Astrocyte of the cerebellum (primary cell): ENCODE measurements at regions not wholly inside any gene's neighbourhood (a gene's known extent, or its start where the extent isn't known, plus 50 kb on each side); places are given as distances from the start of the nearest gene placed in this dataset.

Experiments
- DNase-seq: peaks from one replicate; pipeline ENCODE4 v3.0.0-alpha.2; 2011; ENCODE audit warnings: low read depth
- H3K4me3 ChIP-seq: 2 replicates; pipeline ENCODE4 v1.5.1; 2011; ENCODE audit warnings: mild to moderate bottlenecking, low read depth, low read length, moderate library complexity
- CTCF ChIP-seq: IDR thresholded peaks from 2 replicates; pipeline ENCODE4 v1.5.1; 2012; ENCODE audit warnings: low read length, low read depth, moderate library complexity, mild to moderate bottlenecking; ENCODE audit errors: missing control alignments
- in situ Hi-C: cut with HindIII; loops from 2 replicates; pipeline ENCODE4 v1.10.0; 2017; ENCODE audit warnings: low sequenced_read_pairs

DNA sequence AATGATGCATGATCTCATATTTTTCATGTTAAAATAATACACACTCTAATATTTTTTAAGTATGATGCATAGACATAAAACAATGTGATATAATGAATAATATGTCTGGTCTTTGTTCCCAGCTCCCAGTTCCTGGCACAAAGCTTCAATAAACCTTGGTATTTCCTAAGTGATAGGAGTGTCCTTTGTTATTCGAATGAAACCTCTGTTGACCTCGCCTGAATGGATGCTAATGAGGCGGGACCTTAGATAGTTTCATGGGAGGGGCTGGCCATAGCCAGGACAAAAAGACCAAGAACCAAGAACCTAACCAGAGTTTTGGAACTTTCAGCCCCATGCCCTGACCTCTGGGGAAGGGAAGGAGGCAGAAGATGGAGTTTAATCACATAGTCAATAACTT, 257.7 kb upstream of the COPS8 start:
- no peak for DNase-seq
- in situ Hi-C loops = no loop called here
- H3K4me3 ChIP-seq = no peak overlapping the region
- TF ChIP-seq CTCF = no peak

DNA sequence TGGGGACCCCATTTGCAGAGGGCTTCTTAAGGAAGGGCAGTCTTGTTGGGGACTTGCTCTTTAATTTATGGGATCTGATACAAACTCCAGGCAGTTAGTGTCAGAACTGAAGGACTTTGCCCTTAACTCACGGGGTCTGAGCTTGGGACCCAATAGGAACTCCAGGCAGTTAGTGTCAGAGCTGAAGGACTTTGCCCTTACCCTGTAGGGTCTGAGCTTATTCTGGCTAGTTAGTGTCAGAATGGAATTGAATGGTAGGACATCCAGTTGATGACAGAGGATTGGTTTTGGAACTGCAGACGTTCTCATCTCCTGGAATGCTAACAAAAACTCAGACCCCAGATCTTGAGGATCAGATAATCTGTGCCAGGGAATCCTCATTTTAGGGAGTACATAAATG, 256.9 kb upstream of the COPS8 start:
- in situ Hi-C loops = no loop called here
- no peak for DNase-seq
- TF ChIP-seq CTCF = no peak
- H3K4me3 ChIP-seq = no peak overlapping the region

GRCh38 chr2:236830926-236831325, 254.8 kb upstream of the COPS8 start:
- DNase-seq = no peak
- no peak for TF ChIP-seq CTCF
- in situ Hi-C loops = loop anchor here (5.0 kb wide), 1 partner anchor 36 kb away; no protein-coding TSS in a partner anchor
- no peak overlapping the region for H3K4me3 ChIP-seq

DNA sequence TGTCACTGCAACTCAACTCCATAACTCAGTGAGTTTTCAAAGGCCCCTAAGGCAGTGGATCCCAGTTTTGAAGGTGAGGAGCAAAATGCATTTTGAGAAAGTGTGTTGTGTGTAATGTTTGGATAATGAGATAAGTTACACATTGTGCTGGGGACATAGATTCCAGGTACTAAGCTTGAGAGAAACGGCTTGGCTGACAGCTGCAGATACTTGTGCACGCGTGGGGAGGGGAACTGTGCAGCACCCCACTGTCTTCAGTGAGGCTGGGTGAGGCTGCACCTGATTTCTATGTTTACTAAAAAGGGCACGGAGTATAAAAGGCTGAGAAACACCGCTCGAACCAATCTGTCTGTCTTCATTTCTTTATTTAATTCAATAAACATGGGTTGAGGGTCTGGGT, 254.0 kb upstream of the COPS8 start:
- no peak overlapping the region for H3K4me3 ChIP-seq
- TF ChIP-seq CTCF = no peak
- DNase-seq = no peak
- in situ Hi-C loops = loop anchor here (5.0 kb wide), 1 partner anchor 36 kb away; no protein-coding TSS in a partner anchor

DNA sequence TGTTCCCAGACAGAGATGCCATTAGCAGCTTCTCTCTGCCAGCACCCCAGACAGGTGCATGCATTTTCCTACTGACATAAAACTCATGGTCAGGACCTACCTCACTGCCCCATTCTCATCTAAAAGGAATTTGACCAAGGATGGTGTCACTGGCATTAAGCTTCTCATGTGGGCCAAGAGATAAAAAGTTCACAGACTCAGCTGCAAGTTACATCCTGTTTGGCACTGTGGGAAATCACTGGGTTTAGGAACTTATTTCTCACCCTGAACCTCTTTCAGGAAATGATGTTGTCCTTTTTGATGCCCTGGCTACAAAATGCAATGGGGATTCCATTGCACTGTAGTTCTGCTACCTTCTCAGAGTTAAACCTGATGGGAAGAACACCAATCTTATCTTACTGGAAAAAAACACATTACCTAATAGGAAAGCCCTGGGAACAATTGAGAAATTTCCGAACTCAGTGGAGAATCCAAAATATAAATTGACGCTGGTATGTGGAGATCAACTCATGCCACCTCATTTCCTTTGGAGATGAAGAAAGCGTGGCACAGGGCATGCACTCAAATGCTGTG, 252.1 kb upstream of the COPS8 start:
- in situ Hi-C loops = loop anchor here (5.0 kb wide), 1 partner anchor 34 kb away; no protein-coding TSS in a partner anchor
- no peak overlapping the region for H3K4me3 ChIP-seq
- DNase-seq = no peak
- no peak for TF ChIP-seq CTCF

GRCh38 chr2:236834284-236834683, 251.4 kb upstream of the COPS8 start:
- in situ Hi-C loops = loop anchor here (5.0 kb wide), 1 partner anchor 33 kb away; no protein-coding TSS in a partner anchor
- TF ChIP-seq CTCF = no peak

More at GRCh38 chr2:236834284-236834683, 251.4 kb upstream of the COPS8 start:
- no peak for DNase-seq
- H3K4me3 ChIP-seq = no peak overlapping the region
